Activated CD4-positive, alpha-beta T cell treated with anti-CD3 and anti-CD28 coated beads for 4 hours (primary cell): ENCODE measurements at regions not wholly inside any gene's neighbourhood (a gene's known extent, or its start where the extent isn't known, plus 50 kb on each side); places are given as distances from the start of the nearest gene placed in this dataset.

Source experiments
- DNase-seq, 2 donors: peaks; one replicate each; pipeline ENCODE4 v3.0.0-alpha.2; 2020

DNA sequence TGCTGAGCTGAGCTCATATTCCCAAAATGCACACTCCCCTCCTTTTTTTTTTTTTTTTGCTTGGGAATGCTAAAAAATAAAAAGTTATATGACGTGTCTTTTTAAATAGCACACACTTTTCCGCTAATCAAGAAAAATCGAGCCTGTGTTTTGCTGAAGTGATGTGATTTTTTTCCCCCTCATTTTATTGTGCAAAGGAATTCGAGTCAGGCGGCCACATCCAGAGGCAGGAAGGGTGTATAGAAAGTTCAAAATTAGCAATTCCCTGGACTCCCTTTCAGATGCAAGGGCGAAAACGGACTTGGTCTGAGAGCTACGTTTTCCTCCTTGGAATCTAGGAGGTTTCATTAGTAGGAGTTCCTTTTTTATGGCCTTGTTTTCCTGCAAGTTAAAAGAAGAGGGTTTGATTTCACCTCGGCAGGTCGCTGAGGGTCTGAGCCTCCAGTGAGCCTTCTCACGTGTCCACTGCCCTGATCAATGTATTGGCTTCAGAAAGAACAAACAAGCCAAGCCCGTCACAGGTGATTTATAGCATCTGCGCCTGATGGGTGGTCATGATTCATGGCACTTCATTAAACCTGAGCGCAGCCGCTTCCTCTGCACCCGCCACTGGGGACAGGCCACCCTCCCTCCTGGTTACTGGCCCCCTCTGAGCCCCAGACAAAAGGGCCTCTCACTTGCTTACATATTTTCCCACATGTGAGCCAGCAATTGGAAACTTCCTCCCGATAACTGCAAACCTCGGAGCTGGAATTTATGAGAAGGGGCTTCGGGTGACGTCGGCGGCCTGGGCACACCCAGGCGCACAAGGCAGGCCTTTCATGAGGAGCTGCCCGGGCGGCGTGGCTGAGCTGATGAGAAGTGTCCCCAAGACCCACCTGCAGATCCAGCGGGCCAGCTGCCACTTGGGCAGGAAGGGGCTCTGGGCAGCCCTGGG is 64.4 kb upstream of the LINC01488 start:
- no peak for DNase-seq

- DNase-seq = no peak
Measured at GRCh38 chr11:69417699-69418085, 63.8 kb upstream of the LINC01488 start.

DNA sequence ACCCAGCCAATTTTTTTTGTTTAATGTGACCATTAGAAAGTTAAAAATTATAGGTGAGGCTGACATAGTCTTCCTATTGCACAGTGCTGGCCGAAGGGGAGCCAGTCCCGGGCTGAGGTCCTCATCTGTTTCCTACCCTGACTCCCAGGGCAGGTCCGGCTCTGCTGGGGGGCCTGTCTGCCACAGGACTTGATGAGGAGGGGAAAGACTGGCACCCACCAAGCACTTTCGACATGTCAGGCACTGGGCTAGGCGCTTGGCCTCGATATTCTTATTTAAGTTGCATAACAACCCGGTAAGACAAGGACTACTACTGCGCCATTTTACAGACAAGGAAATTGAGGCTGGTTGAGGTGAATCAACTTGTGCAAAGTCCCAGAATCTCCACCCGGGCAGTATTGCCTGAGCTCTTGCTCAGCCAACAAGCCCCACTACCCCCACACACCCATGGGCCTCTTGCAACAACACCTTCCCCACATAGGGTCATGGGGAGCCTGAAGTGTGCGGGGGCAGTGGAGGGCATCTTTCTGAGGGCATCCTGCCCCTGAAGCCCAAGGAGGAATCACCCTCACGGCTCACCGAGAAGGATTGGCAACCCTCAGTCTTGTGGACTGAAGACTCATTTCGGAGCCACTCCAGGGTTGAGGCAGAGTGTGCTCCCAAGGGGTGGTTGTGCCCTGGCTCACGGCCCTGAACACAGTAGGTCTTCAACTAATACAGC is 62.7 kb upstream of the LINC01488 start:
- DNase-seq = no peak

- DNase-seq = no peak
Measured at GRCh38 chr11:69419662-69420395, 61.6 kb upstream of the LINC01488 start.

DNA sequence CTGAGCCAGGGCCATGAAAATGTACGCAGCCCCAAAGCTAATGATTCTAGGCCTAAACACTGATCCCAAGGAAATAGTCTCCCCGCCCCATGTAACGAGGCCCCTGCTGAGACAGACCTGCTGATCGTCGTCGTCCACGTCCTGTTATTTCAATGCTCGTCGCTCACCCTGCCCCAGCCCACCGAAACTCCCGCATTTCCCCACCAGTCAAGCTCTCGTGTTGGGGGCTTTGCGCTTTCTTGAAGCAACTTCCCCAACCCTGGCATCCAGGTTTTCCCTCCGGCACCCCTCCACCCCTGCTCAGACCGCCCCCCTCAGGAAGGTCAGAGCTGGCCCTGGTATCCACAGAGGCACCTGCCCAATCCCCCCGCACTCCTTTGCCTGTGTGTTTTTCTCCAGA is 58.8 kb upstream of the LINC01488 start:
- DNase-seq = no peak

DNA sequence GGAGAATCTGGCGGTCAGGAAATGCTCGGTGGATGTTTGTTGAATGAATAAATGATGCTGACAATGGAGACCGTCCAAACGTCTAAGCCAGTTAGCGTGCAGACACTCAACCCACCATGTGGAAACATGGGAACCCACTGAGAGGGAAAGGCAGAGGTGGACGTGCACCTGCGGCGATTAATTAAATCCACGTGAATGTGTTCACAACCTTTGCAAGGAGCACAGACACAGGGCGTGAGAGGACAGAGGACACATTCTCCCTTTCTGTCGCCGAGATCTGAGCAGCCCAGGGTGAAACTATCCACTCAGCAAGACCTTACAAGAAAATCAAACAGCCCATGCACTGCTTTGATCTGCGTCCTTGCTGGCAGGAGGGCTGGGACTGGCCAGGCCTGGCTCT is 58.3 kb upstream of the LINC01488 start:
- DNase-seq = no peak

- no peak for DNase-seq
Measured at GRCh38 chr11:69423611-69424385, 57.7 kb upstream of the LINC01488 start.

GRCh38 chr11:69424748-69425147 is 56.7 kb upstream of the LINC01488 start:
- DNase-seq = no peak

GRCh38 chr11:69425444-69425843 is 56.0 kb upstream of the LINC01488 start:
- no peak for DNase-seq

GRCh38 chr11:69425895-69426544 is 55.4 kb upstream of the LINC01488 start:
- no peak for DNase-seq

- no peak for DNase-seq
Measured at GRCh38 chr11:69427337-69427736, 54.1 kb upstream of the LINC01488 start.

DNA sequence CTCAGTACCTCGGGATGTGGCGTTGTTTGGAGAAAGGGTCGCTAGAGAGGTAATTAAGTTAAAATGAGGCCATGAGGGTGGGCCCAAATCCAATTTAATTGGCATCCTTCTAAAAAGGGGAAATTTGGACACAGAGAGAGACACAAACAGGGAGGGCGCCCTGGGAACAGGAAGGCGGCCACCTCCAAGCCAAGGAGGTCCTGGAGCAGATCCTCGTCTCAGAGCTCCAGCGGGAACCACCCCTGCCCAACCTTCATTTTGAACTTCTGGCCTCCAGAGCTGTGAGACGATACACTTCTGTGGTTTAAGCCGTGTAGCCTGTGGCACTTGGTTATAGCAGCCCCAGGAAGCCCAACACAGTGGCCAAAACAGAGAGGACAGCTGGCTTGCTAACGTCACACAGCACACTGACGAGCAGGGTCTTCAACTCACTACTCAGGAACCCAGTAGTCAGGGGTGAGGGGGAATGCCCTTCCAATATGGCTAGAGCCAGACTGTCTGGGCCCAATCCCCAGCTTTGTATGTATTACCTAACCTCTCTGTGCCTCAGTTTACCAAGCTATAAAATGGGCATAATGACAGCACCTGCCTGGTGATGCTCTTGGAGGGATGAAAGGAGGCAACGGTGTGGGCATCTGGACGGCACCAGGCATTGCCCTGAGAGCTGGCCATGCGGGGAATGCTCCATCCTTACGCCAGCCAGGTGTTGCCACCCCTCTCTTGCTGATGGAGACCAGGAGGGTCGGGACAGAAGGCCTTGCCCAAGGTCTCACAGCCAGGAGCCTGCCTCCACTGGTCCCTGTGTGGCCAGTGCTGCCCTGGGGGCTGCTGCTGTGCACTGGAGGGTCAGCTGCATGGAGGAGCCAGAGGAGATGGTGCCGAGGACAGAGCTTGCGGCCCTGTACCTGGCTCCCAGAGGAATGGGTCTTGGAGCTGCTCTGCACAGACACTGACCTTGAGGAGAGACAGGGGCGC is 53.3 kb upstream of the LINC01488 start:
- DNase-seq = no peak

DNA sequence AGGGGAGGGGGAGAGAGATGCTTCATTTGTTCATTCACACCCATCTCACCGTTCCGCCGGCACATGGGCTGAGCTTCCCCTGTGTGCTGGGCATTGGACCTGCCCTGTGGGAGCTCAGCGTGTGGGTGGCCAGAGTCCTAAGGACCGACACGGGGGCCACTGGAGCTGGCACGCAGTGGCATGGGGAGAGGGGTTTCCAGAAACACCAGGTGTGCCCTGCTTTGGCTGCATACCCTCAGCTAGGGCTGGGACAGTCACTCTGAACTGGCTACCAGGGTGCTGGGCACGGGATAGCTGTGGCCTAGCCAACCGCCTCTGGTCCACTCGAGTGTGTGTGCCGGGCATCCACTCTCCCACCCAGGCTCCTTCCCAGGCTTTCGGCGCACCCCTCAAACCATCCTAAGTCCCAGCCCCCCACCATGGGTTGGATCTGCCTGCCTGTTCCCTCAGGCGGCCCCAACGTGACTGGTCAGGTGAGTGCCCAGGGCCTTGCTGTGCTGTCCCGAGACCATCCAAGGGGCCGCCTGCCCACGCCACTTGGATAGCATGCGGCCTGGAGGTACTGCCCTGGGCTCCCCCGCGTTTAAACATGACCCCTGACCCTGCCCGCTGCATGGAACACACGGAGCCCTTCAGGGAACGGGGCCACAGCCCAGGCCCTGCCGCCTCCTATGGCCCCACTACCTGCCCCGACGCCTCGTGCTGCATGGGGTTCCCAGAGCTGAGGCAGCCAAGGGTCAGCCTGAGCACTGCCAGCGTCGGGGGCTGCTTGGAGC is 51.6 kb upstream of the LINC01488 start:
- DNase-seq = no peak

- DNase-seq = no peak
Measured at GRCh38 chr11:69430566-69430965, 50.9 kb upstream of the LINC01488 start.

DNA sequence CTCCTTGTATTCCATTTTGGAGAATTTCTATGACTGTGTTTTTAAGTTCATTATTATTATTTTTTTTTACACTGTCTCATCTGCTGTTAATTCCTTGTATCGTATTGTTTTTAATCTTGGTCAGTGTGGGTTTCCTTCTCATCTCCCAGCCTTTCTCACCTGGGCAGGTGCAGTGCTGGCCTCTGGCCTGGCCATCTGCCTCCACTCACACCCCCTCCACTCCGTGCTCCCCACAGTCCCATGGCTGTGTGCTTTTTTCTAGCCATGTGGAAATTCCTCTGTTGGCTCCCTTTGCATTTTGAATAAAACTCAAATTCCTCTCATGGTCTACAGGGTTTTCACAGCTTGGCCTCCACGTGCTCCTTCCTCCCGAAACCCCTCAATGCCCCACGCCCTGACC is 50.3 kb upstream of the LINC01488 start:
- no peak for DNase-seq
